ENCODE measurements at regions not wholly inside any gene's neighbourhood (a gene's known extent, or its start where the extent isn't known, plus 50 kb on each side); places are given as distances from the start of the nearest gene placed in this dataset.

GRCh38 chr3:101146946-101147345 lies 153.7 kb upstream of the ABI3BP start:
- no peak for TF ChIP-seq RNF2 (IDR thresholded peaks at IDR 0.05; ENCODE audit: borderline replicate concordance, low read depth)
- TF ChIP-seq CTCF (IDR thresholded peaks at IDR 0.05) = no peak
- TF ChIP-seq HMGXB4 (CRISPR knock-in tag; IDR thresholded peaks at IDR 0.05; ENCODE audit: borderline replicate concordance) = no peak
- TF ChIP-seq RAD21 (conservative IDR thresholded peaks at IDR 0.05 in 1 of 2, IDR thresholded peaks at IDR 0.05 in 1 of 2) = no peak
- no peak for TF ChIP-seq ZNF302 (CRISPR knock-in tag; IDR thresholded peaks at IDR 0.05)
- TF ChIP-seq SMC3 (IDR thresholded peaks at IDR 0.05) = no peak
